A549 (cell line): ENCODE measurements at regions not wholly inside any gene's neighbourhood (a gene's known extent, or its start where the extent isn't known, plus 50 kb on each side); places are given as distances from the start of the nearest gene placed in this dataset.
A peak's percentile ranks its signal among the peaks of the same experiment; 100 is the strongest.

Source experiments
- ELK1 ChIP-seq: fragments of 150-350 bp; IDR thresholded peaks from 2 replicates; pipeline ENCODE4 v1.6.1; 2014; ENCODE audit warnings: low read depth, mild to moderate bottlenecking, low read length
- EP300 ChIP-seq, 2 experiments: fragments of >200 bp; sonication (Bioruptor Twin); formaldehyde crosslinking; IDR thresholded peaks; 2 replicates in 1 of 2; 3 replicates in 1 of 2; pipeline ENCODE4 v1.6.1; 2016 to 2017
- HDAC2 ChIP-seq: fragments of 200-600 bp; sonication (generic); IDR thresholded peaks from 2 replicates; pipeline ENCODE4 v1.6.1; 2016
- JUN ChIP-seq, 2 experiments: fragments of >200 bp; sonication (Bioruptor Twin); formaldehyde crosslinking; IDR thresholded peaks; 2 replicates in 1 of 2; 3 replicates in 1 of 2; pipeline ENCODE4 v1.6.1; 2016 to 2017
- POLR2A ChIP-seq: IDR thresholded peaks from 2 replicates; pipeline ENCODE4 v1.6.1; 2012; ENCODE audit warnings: mild to moderate bottlenecking, low read length
- RARB ChIP-seq: fragments of 250-450 bp; sonication (Bioruptor Pico); IDR thresholded peaks from 2 replicates; pipeline ENCODE4 v1.8.0; 2021; ENCODE audit warnings: mild to moderate bottlenecking, moderate library complexity
- REST ChIP-seq: fragments of 200-600 bp; sonication (generic); IDR thresholded peaks from 2 replicates; pipeline ENCODE4 v1.6.1; 2016; ENCODE audit warnings: antibody characterized with exemption, mild to moderate bottlenecking, moderate library complexity
- ZC3H11A ChIP-seq: fragments of 450-650 bp; IDR thresholded peaks from 2 replicates; pipeline ENCODE4 v1.6.1; 2014; ENCODE audit warnings: antibody characterized with exemption, mild to moderate bottlenecking
- TF ChIP-seq, protein P1 (sequence below): fragments of >200 bp; sonication (Bioruptor Twin); formaldehyde crosslinking; IDR thresholded peaks from 3 replicates; pipeline ENCODE4 v1.5.1; 2016

DNA sequence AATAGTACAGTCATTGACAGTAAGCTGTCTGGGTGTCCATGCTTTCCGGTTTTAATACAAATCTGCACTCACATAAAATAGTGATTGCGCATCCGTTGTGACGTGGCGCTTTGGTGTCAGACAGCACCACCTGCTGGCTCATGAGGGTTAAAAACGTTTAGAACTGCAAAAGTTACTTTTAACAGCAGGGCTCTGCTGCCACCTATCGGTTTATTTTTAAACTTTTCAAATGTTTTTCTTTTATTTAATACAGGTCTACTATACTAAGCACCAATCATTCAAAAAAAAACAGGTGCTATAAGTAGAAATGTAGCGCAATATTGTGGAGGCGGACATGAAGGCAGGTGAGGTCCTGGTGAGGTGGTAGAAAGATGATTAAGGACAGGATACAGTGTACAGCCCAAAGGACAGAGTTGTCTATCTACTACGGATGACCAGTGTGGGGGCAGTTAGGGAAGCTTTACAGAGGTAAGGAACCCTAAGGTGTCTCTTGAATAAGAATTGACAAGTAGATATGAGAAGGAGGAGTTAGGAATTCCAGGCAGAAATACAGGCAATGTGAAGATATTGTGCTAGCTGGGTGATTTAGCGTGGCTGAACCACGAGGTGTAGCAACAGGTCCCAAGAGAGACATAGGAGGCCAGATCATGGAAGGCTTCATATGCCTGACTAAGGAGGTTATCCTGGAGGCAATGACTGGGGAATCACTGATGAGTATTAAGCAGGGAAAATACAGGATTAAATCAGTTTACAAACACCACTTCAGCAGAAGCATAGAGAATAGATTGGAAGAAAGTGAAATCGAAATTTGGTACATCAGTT is 91.5 kb upstream of the PRB2 start:
- TF ChIP-seq, protein P1, sequence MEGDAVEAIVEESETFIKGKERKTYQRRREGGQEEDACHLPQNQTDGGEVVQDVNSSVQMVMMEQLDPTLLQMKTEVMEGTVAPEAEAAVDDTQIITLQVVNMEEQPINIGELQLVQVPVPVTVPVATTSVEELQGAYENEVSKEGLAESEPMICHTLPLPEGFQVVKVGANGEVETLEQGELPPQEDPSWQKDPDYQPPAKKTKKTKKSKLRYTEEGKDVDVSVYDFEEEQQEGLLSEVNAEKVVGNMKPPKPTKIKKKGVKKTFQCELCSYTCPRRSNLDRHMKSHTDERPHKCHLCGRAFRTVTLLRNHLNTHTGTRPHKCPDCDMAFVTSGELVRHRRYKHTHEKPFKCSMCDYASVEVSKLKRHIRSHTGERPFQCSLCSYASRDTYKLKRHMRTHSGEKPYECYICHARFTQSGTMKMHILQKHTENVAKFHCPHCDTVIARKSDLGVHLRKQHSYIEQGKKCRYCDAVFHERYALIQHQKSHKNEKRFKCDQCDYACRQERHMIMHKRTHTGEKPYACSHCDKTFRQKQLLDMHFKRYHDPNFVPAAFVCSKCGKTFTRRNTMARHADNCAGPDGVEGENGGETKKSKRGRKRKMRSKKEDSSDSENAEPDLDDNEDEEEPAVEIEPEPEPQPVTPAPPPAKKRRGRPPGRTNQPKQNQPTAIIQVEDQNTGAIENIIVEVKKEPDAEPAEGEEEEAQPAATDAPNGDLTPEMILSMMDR = peak; percentile 100
- TF ChIP-seq REST = no peak
- TF ChIP-seq RARB (CRISPR knock-in tag) = no peak
- no peak for TF ChIP-seq POLR2A
- no peak for TF ChIP-seq HDAC2
- no peak for TF ChIP-seq JUN (IDR thresholded peaks at IDR 0.05)
- TF ChIP-seq EP300 (IDR thresholded peaks at IDR 0.05) = no peak
- no peak for TF ChIP-seq ELK1
- TF ChIP-seq ZC3H11A = no peak
